ENCODE measurements at regions not wholly inside any gene's neighbourhood (a gene's known extent, or its start where the extent isn't known, plus 50 kb on each side); places are given as distances from the start of the nearest gene placed in this dataset.

DNA sequence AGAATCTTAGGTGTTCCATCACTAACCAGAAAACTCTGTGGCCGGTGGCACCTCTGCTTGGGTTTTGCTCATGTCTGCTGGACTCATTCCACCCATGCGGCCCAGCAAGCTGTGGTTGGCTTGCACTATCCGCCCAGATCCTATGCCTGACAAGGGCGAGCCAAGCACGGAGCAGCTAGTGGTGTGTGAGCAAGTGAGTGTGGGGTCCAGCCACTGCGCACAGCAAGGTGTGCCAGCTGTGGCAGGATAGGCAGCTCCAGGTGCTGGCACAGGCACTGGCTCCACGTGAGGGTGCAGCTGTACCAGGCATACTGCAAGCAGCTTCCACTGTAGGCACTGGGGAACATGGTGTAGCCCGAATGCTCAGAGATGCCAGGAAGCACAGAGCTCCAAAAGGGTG lies 813.7 kb upstream of the CNTN5 start:
- no peak for TF ChIP-seq CTCF (IDR thresholded peaks at IDR 0.05)
- no peak for TF ChIP-seq EZH2 (IDR thresholded peaks at IDR 0.05; ENCODE audit: borderline replicate concordance, insufficient read depth, low read depth, low read length, poor library complexity, severe bottlenecking)
